ENCODE measurements at regions not wholly inside any gene's neighbourhood (a gene's known extent, or its start where the extent isn't known, plus 50 kb on each side); places are given as distances from the start of the nearest gene placed in this dataset.
A peak's percentile ranks its signal among the peaks of the same experiment; 100 is the strongest.

DNA sequence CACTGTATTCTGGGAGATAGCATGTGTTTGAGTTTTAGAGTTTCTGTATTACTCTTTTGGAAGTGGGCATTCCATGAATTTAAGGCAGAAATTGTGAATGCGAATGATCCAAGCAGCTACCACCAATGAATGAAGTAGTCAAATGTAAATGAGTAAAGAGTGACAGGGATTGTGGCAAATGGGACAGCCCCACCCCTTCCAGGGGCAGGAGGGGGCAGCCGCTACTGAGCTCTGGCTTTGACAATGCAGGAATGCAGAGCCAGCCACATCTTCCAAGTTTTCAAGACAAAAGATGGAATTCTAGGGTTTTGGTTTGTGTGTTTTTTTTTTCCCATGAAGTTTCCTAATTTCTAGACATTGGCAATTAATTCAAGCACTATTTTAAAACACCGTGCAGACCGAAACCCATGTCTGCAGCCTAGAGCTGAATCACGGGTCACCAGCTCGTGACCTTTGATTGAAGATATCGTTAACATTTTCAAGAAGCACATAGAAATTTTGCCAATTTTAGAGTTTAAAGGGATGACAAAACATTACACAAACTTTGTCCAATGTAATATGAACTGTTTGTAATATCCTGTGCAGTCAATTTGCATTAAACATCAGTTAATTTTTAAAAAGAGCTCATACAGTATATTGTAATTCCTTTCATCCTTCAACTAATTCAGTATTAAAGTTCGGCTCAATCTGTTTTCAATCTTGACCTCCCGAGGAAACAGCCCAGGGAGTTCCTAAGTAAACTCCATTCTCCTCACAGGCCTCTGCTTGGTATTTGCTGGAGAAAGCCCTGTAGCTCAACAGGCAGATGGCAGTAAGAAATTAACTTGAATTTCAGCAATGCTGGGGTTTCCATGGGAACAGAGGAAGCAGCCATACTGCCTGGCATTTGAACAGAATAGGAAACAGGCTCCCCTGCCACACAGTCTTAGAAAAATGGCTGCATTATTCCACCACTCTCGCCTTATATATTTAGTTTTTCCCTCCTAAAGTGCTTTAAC is 83.4 kb downstream of the UCHL1 start:
- Mint-ChIP-seq H3K27ac (peak overlapping the region; percentile 92), H3K9me3 (peaks cover 6% of the 10 kb centered on the region), H3K27me3 (ENCODE audit: low read depth) (no peaks in the 10 kb centered on the region), H3K36me3 (no peaks in the 10 kb centered on the region), H3K4me3 (no peak overlapping the region), H3K4me1 (peaks cover 25% of the 10 kb centered on the region)
- TF ChIP-seq, protein P1, sequence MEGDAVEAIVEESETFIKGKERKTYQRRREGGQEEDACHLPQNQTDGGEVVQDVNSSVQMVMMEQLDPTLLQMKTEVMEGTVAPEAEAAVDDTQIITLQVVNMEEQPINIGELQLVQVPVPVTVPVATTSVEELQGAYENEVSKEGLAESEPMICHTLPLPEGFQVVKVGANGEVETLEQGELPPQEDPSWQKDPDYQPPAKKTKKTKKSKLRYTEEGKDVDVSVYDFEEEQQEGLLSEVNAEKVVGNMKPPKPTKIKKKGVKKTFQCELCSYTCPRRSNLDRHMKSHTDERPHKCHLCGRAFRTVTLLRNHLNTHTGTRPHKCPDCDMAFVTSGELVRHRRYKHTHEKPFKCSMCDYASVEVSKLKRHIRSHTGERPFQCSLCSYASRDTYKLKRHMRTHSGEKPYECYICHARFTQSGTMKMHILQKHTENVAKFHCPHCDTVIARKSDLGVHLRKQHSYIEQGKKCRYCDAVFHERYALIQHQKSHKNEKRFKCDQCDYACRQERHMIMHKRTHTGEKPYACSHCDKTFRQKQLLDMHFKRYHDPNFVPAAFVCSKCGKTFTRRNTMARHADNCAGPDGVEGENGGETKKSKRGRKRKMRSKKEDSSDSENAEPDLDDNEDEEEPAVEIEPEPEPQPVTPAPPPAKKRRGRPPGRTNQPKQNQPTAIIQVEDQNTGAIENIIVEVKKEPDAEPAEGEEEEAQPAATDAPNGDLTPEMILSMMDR (IDR thresholded peaks at IDR 0.05; ENCODE audit: unreplicated experiment), result no peak
- no peak for DNase-seq (ENCODE audit: low spot score in 2 of 2, unreplicated experiment in 2 of 2)

DNA sequence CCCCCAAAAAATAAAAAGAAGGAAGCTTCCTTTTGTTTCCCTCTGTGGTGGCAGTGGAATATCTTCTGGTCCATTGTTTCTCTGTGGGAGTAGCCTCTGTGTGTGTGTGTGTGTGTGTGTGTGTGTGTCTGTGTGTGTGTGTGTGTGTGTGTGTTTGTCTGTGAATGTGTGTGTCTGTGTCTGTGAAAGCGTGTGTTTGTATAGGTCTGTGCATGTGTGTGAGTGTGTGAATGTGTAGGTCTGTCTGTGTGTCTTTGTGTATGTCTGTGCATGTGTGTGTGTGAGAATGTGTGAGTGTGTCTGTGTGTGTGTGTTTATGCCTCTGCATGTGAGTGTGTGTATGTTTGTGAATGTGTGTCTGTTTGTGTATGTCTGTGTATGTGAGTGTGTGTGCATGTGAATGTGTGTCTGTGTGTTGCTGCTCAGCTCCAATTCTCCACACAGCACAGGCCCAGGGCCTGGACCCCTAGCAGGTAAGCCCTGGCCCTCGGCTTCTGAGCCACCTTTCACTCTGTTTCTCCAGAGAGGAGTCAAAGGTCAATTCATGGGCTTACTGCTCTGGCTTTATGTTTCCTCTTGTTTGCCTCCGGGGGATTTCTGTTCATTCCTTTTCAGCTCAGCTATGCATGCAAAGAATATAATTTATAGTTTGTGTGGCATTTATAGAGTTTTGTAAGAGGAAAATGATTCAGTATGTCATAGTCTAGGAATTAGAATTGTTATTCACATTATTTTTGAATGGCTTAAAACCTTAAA is 89.8 kb downstream of the UCHL1 start:
- H3K9me3 Mint-ChIP-seq, result peaks cover 13% of the 10 kb centered on the region
- H3K4me1 Mint-ChIP-seq, result peaks cover 24% of the 10 kb centered on the region
- H3K4me3 Mint-ChIP-seq, result no peak overlapping the region
- DNase-seq (ENCODE audit: low spot score in 2 of 2, unreplicated experiment in 2 of 2), result no peak
- TF ChIP-seq, protein P1 (IDR thresholded peaks at IDR 0.05; ENCODE audit: unreplicated experiment), result no peak
- H3K36me3 Mint-ChIP-seq, result peaks cover 8% of the 10 kb centered on the region
- no peaks in the 10 kb centered on the region for H3K27me3 Mint-ChIP-seq (ENCODE audit: low read depth)
- H3K27ac Mint-ChIP-seq, result peak overlapping the region; percentile 83

DNA sequence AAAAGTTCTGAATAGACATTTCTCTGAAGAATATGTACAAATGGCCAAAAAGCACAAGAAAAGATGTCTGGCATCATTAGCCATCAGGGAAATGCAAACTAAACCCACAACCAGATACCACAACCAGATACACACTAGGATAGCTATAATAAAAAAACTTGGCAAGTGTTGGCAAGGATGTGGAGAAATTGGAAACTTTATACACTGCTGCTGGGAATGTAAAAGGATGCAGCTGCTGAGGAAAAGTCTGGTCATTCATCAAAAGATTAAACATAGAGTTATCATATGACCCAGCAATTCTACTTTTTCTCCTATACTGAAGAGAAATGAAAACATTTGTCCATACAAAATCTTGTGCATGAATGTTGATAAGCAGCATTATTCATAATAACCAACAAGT is 92.3 kb downstream of the UCHL1 start:
- Mint-ChIP-seq H3K9me3 (peaks cover 20% of the 10 kb centered on the region), H3K36me3 (peaks cover 8% of the 10 kb centered on the region), H3K4me1 (peaks cover 24% of the 10 kb centered on the region), H3K4me3 (no peak overlapping the region), H3K27me3 (ENCODE audit: low read depth) (no peaks in the 10 kb centered on the region), H3K27ac (no peak overlapping the region)
- TF ChIP-seq, protein P1 (IDR thresholded peaks at IDR 0.05; ENCODE audit: unreplicated experiment), result no peak
- no peak for DNase-seq (ENCODE audit: low spot score in 2 of 2, unreplicated experiment in 2 of 2)

DNA sequence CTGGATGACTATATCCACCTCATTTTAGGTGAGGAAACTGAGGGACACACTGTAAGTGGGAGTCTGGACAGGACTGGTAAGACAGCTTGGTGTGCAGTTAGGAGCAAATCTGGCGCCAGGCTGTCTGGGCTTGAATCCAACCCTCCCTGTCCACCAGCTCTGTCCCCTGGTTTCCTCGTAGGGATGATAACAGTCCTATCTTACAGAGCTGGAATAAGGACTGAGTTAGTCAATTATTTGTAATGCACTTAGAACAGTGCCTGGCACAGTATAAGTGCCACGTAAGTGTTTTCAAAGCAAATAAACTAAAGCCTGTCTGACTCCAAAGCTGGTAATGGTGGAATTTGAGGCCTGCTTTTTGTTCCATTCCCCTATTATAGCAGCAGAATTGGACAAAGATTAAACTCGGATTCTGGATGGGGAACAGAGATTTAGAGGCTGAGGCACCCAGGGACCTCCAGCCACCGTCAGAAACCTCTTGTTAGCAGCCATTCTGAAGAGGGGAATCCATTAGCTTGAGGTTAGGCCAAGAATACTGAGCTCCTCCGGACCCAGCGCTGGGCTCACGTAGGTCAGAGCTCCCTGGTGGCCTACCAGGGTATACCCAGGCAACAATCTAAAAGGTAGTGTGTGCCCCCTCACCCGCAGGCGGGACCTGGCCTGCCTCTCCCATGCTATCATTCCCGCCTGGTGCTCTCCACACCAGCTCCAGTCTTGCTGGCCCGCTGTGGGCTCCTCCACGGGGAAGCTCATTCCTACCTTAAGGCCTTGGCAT is 102.1 kb downstream of the UCHL1 start:
- Mint-ChIP-seq H3K27ac (no peak overlapping the region), H3K27me3 (ENCODE audit: low read depth) (no peaks in the 10 kb centered on the region), H3K9me3 (no peaks in the 10 kb centered on the region), H3K4me3 (peak overlapping the region; percentile 60), H3K36me3 (peaks cover 3% of the 10 kb centered on the region), H3K4me1 (peaks cover 33% of the 10 kb centered on the region)
- TF ChIP-seq, protein P1 (IDR thresholded peaks at IDR 0.05; ENCODE audit: unreplicated experiment), result no peak
- no peak for DNase-seq (ENCODE audit: low spot score in 2 of 2, unreplicated experiment in 2 of 2)

DNA sequence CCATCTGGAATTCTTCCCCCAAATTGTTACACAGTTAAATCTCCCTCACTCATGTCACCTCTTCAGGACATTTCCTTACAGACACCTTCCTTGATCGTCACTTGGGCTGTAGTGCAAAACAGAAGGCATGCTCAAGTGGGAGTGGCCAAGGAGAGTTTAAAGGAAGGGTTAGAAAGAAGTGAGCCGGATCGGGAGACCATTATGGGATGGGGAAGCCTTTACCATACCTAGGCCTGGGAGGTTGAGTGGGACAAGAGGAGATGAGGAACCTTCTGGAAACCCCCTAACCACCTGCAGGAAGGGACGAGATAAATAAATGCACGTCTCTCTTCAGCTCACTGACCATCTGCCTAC is 102.7 kb downstream of the UCHL1 start:
- Mint-ChIP-seq H3K4me1 (peaks cover 33% of the 10 kb centered on the region), H3K36me3 (peaks cover 3% of the 10 kb centered on the region), H3K27ac (peak overlapping the region; percentile 22), H3K27me3 (ENCODE audit: low read depth) (no peaks in the 10 kb centered on the region), H3K9me3 (no peaks in the 10 kb centered on the region), H3K4me3 (peak overlapping the region; percentile 60)
- TF ChIP-seq, protein P1 (IDR thresholded peaks at IDR 0.05; ENCODE audit: unreplicated experiment), result no peak
- no peak for DNase-seq (ENCODE audit: low spot score in 2 of 2, unreplicated experiment in 2 of 2)

Data from mesothelial cell of epicardium (in vitro differentiated cells).